NCI-H1694 treated with DMSO at 0.1 percent for 48 hours (cell line): ENCODE measurements at regions not wholly inside any gene's neighbourhood (a gene's known extent, or its start where the extent isn't known, plus 50 kb on each side); places are given as distances from the start of the nearest gene placed in this dataset.

Experiments used
- DNase-seq: peaks from one replicate; lab custom pipeline; 2025; lab: John Stamatoyannopoulos, UW

DNA sequence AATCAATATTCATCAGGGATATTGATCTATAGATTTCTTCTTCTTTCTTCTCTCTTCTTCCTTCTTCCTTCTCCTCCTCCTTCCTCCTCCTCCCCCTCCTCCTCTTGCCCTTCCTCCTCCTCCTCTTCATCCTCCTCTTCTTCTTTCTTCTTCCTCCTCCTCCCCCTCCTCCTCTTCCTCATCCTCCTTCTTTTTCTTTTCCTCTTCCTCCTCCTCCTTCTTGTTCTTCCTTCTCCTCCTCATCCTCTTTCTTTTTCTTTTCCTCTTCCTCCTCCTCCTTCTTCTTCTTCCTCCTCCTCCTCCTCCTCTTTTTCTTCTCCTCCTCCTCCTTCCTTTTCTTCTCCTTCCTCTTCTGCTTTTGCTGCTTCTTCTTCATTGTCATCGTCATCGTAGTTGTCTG lies 52.4 kb upstream of the SERINC1 start:
- no peak for DNase-seq

DNA sequence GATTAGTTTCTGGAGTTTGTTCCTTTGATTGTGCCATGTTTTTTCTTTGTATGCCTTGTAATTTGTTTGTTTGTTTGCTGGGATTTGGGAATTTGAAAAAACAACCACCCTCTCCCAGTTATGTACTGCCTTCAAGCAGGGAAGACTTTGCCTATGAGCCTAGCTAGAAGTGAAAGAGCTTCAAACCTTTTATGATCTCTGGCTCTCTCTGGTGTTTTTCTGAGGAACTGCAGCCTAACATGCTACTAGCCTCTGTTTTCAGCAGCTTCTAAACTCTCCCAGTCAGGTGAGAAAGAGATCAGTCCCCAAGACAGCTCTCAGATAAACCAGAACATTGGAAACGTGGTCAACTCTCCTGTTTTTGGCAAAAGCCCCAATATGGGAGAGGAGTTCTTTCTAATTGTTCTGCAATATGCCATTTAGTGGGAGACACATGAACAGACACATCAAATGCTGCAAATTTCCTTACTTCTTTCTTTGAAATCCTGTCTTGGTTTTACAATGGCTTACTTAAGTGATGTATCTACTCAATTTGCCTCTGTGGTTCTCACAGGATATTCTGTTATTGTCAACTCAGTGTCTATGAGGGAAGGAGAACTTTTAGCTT lies 58.9 kb upstream of the SERINC1 start:
- peak; percentile 55 for DNase-seq

DNA sequence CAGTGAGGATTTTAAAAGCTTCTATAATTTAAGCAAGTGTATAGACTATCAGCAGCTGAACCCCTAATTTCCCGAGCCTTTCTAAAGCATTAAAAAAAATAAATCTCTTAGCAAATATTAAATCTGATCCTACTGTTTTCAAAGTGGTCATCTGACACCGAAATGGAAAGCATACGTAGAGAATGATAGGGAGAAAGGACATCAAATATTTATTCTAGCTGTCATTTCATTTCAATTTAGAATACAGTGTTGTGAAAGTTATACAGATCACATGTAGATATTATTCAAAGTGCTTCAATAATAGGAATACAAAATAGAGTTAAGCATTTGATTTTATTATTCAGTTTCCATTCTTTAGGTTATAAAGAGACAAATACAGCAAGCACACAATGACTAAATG lies 61.9 kb upstream of the PKIB start:
- DNase-seq: no peak

DNA sequence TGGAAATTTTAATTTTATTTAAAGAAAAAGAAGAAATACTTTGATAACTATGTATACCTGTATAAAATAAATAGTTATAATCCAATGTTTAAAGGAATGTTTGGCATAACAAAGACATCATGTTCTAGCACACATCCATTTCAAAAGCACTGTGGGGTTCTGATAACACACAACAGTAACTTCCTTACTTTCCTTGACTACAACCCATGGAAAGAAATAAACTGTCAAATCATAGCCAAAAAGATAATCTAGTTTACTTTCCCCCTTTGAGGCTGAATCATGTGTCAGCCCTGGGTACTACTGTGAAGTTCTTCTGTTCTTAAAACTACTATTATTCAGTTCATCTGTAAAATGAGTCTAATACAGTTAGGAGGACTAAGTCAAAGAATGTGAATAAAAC lies 61.4 kb upstream of the PKIB start:
- DNase-seq: no peak

DNA sequence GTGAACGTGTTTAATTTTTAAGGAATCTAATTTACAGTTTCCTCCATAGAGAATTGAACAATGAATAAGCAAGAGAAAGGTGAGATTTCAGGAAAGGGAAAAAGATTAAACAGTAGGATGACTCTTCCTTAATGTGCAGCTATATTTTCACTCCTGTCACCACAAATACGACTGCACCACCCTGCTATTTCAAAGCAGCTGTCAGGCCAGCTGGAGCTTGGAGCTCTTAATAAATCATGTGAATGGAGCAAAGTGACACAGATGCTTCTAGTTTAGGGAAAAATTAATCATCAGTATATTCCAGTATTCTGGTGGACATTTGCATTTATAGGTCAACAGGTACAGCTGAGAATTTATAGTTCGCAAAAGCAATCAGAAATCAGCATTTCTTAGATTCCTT lies 56.5 kb upstream of the PKIB start:
- peak; percentile 77 for DNase-seq

DNA sequence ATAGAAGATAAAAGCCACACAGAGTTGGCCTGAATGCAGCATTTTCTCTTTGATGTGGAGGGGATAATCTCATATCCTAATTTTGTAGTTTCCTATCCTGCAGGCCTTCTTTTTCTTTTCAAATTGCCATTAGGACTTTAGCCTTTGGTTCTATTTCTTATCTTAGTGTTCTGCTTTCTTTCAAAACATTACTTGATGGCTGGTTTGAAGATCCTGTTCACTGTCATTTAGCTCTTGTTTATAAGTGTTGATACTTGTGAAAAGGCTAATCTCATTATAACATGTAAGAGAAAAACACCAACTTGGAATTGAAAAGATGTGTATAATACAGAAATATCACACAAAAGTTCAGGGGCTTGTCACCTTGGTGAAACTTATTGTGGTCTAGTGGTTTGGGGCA lies 54.6 kb upstream of the PKIB start:
- no peak for DNase-seq

DNA sequence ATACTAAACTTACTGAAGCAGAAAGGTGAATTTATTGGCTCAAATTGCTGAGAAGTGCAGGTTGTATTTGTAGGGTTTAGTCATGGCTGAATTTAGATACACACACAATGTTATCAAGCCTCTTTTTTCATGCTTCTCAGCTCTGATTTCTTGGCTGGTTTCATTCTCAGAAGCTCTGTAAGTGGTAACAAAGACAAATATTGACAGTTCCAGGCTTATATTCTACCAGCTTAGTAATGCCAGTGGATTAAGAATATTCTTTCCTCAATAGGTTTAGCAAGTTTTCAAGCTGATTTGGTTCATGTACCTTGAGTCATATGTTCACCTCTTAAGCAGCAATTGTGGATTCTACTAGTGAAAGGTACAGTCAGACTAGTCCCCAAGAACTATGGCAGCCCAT lies 52.1 kb upstream of the PKIB start:
- DNase-seq: no peak
